HG03097 (cell line): ENCODE measurements at regions not wholly inside any gene's neighbourhood (a gene's known extent, or its start where the extent isn't known, plus 50 kb on each side); places are given as distances from the start of the nearest gene placed in this dataset.

Experiments used
- ATAC-seq: cut with Tn5 transposase; IDR thresholded peaks from one replicate; pipeline ENCODE4 v1.9.1; 2021; ENCODE audit not compliant: unreplicated experiment, low FRiP score

- ATAC-seq = no peak
These were observed 206.3 kb upstream of the S1PR3 start for GRCh38 chr9:88784960-88785359.

GRCh38 chr9:88786291-88787079, 204.8 kb upstream of the S1PR3 start:
- ATAC-seq = no peak

GRCh38 chr9:88789785-88790184, 201.5 kb upstream of the S1PR3 start:
- no peak for ATAC-seq

DNA sequence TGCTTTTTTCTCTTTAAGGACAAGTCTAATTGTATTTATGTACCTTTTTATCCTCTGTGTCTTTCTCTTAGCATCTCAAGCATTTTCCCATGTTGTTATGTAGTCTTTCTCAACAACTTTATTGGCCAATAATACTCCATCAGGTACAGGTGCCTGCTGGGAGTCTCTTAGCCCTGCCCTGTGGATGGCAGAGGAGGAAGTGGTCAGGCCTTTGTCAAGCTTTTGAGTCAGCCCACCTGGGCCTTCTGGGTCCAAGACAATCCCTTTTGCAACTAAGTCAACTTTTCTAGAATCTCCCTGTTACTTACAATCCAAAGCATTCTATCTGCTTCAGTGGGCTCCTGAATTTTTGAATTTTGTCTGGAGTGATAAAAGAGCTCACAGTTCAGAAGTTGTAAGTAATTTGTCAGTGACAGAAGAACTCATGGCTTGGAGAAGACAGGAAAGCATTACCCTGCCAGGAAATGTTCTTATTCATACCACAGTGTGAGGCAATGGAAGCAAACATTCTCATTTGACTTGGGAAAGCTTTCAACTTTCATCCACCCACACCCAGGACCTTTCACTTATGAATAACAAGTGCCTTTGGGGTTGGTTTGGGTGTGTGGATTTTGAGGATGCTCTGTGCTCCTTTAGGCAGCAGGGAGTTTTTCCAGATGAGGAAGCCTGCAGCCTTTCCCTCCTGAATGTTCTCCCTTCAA, 200.0 kb upstream of the S1PR3 start:
- ATAC-seq = no peak

GRCh38 chr9:88792502-88792901, 198.8 kb upstream of the S1PR3 start:
- no peak for ATAC-seq

GRCh38 chr9:88794100-88794499, 197.2 kb upstream of the S1PR3 start:
- no peak for ATAC-seq

DNA sequence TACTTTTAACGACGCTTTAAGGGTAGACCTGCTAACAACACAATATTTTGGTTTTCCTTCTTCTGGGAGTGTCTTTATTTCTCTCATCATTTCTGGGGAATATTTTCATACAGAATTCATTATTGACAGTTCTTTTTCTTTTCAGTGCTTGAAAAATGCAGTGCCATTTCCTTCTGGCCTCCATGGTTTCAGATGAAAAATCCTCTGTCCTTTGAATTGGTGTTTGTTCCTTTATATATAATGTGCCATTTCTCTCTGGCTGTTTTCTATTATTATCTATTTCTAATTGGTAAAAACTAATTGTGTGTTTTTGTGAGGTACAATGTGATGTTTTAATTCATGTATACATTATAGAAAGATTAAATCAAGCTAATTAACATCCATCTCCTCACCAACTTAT, 194.3 kb upstream of the S1PR3 start:
- no peak for ATAC-seq

DNA sequence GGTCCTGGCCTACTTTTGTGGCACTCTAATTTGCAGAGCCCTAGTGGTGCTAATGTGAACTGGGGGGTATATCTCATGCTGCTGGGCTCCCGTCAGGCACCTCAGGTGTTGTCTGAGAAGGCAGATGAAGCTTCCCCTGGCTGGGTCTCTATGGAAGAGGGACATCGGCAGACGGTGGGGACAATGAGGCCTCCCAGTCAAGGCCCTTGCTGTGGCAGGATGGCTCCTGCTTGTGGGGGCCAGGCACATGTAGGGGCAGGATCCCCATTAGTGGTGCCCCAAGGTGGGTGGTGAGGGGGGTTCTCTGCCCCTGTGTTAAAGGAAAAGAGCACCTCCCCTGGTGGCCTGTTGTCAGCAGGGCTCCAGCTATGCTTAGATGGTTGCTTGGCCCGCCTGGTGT, 192.8 kb upstream of the S1PR3 start:
- ATAC-seq = no peak

GRCh38 chr9:88799541-88800328, 191.5 kb upstream of the S1PR3 start:
- ATAC-seq = no peak

DNA sequence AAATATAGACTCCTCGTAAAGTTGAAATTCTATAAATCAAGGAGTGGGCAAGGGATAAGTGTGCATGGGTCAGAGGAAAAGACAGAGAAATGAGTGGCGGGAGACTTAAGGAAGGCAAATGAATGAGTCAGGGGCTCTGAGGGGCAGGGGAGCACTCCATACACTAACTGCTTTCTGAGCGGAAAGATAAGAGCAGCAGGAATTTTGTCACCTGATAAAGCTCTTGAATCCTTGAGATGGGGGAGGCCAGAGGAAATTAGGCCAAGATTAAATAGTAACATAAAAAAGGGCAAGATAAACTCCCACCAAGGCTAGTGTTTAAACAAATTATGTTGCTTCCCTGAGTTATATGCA, 191.0 kb upstream of the S1PR3 start:
- no peak for ATAC-seq

- ATAC-seq = no peak
These were observed 190.0 kb upstream of the S1PR3 start for GRCh38 chr9:88801214-88801796.

DNA sequence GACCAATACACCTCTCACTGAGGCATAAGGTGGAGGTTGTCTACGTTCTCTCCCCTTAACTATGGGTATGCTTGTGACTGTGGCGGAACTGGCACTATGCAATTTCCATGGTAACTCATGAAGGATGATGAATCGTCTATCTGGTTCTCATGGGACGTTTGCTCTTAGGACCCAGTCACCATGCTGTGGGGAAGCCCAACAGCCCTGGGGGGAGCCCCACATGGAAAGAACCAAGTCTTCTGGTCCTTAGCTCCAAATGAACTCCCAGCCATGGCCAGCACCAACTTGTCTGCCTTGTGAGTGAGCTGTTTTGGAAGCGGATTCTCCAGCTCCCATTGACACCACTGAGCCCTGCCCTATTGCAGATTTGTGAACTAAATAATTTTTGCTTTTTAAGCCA, 188.7 kb upstream of the S1PR3 start:
- ATAC-seq = no peak

DNA sequence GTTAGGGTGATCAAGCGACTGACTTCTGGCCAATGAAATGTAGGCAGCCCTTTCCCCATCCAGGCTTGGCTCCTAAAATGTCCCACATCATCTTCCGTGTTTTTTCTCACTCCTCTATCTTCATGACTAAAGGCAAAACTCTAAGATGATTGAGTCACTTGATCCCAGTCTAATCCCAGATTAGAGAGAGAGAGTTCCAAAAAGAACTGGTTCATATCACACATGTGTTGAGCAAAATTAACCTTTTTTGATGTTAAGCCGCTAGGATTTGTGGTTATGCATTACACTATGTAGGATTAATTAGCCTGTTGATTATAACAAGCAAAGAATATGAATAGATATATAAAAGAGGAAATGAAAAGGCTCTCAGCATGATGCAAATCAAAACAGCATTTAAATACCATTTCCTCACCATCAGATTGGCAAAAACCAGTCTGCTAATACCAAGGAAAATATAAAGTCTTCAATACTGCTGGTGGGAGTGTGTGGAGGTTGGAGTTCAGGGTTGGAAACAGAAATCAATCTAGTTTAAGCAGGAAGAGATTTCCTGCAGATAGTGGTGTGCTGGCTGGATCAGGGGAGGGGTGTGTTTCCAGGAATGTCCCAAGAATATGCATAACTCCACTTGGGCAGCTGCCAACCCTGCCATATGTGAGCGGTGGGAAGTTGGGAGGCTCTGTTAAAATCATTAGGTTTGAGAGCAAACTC, 187.6 kb upstream of the S1PR3 start:
- ATAC-seq = no peak

GRCh38 chr9:88804254-88804596, 187.0 kb upstream of the S1PR3 start:
- no peak for ATAC-seq

GRCh38 chr9:88805217-88805943, 185.9 kb upstream of the S1PR3 start:
- no peak for ATAC-seq

DNA sequence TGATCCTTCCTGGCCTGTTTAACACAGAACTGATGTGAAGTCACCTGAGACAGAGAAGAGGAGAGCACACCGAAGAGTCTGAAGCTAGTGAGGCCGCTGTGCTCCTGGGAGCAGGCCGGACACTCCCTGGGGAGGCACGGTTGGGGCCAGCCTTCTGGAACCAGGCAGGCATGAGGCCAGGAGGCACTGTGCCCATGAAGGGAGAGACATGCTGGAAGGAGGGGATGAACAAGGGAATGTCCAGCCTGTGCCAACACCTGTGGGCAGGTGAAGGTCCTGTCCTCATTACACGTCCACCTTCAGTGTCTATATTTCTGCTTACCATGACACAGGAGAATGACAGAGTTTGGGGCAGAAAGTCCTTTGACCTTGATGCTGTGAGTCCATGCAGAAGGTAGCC, 183.8 kb upstream of the S1PR3 start:
- ATAC-seq = no peak

DNA sequence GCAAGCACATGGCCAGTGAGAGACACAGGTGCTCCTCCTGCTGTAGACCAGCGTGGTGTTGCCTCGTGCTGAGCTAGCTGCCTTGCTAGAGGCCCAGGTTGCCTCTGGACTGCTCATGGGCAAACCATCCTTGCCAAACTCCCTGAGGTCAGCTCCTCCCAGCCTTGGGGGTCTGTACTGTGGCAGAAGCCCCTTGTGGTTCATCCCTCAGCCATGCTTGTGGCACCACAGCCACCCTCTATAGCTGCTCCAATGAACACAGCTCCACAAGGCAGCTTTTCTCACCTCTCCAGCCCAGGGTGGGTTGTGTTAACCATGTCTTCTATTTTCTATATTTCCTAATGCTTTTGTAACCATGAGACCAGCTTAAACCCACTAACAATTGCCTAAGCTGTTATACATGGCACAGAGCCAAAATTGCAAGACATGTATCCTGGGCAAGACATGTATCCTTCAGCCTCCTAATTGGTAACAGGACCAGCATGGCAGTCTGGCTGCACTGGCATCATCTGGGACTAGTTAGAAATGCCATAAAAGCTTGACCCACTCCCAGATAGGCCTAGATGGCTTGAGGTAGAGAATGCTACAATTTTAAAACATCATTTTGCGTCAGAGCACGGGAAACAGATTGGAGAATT, 183.1 kb upstream of the S1PR3 start:
- no peak for ATAC-seq

DNA sequence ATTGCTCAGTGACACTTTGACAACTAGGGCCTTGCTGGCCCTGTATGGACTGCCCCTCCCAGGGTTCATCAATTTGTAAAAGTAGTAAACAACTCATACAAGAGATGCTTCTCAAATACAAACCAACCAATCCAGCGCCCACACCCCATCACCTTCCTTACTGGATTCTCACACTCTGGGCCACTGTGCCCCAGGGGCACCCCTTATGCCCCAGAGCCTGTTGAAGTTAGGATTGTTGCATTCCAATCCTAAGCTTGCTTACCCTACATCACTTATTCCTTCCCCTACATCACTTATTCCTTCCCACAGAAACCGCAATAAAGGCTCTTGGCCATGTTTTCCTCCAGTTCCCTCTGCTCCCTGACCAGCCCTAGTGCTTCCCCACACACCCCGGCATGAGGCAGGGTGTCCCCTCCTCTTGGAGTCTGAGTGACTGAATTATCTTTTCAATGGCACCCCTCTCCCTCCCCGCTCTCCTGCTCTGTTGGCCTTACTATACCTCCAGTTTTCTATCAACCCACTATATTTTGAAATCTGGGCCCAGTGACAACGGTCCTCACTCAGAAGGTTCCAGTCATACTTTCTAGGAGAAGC, 182.4 kb upstream of the S1PR3 start:
- no peak for ATAC-seq
